Parathyroid adenoma (tissue), 2 donors: ENCODE measurements at regions not wholly inside any gene's neighbourhood (a gene's known extent, or its start where the extent isn't known, plus 50 kb on each side); places are given as distances from the start of the nearest gene placed in this dataset.

Experiments
- H2AFZ ChIP-seq: fragments of 300-600 bp; sonication (generic); one replicate; pipeline ENCODE4 v1.7.0; 2017; ENCODE audit warnings: antibody characterized with exemption, mild to moderate bottlenecking
- H3K27ac ChIP-seq: fragments of 300-600 bp; sonication (generic); one replicate; pipeline ENCODE4 v1.7.0; 2017
- H3K27me3 ChIP-seq: fragments of 300-600 bp; sonication (generic); one replicate; pipeline ENCODE4 v1.7.0; 2017; ENCODE audit warnings: low read length; ENCODE audit not compliant: control insufficient read depth, insufficient read depth
- H3K36me3 ChIP-seq: fragments of 300-600 bp; sonication (generic); one replicate; pipeline ENCODE4 v1.7.0; 2017; ENCODE audit warnings: low read length; ENCODE audit not compliant: control insufficient read depth, insufficient read depth
- H3K4me1 ChIP-seq: fragments of 300-600 bp; sonication (generic); one replicate; pipeline ENCODE4 v1.7.0; 2017; ENCODE audit warnings: control low read depth
- H3K4me2 ChIP-seq: fragments of 300-600 bp; sonication (generic); one replicate; pipeline ENCODE4 v1.7.0; 2017; ENCODE audit warnings: low read length
- H3K4me3 ChIP-seq: fragments of 300-600 bp; sonication (generic); one replicate; pipeline ENCODE4 v1.7.0; 2017; ENCODE audit warnings: low read depth, low read length
- H3K79me2 ChIP-seq: fragments of 300-600 bp; sonication (generic); one replicate; pipeline ENCODE4 v1.7.0; 2017; ENCODE audit warnings: control low read depth
- H3K9ac ChIP-seq: fragments of 300-600 bp; sonication (generic); one replicate; pipeline ENCODE4 v1.7.0; 2017; ENCODE audit warnings: mild to moderate bottlenecking
- H3K9me3 ChIP-seq: fragments of 300-600 bp; sonication (generic); one replicate; pipeline ENCODE4 v1.7.0; 2017; ENCODE audit warnings: low read length; ENCODE audit not compliant: control insufficient read depth
- TF ChIP-seq, protein P1 (sequence below): fragments of 300-600 bp; sonication (generic); IDR thresholded peaks from one replicate; pipeline ENCODE4 v1.7.0; 2017; ENCODE audit warnings: antibody characterized with exemption, mild to moderate bottlenecking
- donor health status: primary hyperparathyroidism.

DNA sequence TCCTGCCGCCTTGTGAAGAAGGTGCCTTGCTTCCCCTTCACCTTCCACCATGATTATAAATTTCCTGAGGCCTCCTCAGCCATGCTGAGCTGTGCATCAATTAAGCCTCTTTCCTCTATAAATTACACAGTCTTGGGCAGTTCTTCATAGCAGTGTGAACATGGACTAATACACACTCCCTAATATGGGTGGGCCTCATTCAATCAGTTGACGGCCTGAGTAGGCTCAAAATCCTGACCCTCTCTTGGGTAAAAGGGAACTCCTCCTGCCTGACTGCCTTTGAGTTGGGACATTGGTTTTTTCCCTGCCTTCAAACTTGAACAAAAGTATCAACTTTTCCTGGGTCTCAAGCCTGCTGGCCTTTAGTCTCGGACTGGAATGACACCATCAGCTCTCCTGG is 96.6 kb upstream of the PROKR2 start:
- no peaks in the 10 kb centered on the region for H3K79me2 ChIP-seq
- no peaks in the 10 kb centered on the region for H3K27me3 ChIP-seq
- TF ChIP-seq, protein P1, sequence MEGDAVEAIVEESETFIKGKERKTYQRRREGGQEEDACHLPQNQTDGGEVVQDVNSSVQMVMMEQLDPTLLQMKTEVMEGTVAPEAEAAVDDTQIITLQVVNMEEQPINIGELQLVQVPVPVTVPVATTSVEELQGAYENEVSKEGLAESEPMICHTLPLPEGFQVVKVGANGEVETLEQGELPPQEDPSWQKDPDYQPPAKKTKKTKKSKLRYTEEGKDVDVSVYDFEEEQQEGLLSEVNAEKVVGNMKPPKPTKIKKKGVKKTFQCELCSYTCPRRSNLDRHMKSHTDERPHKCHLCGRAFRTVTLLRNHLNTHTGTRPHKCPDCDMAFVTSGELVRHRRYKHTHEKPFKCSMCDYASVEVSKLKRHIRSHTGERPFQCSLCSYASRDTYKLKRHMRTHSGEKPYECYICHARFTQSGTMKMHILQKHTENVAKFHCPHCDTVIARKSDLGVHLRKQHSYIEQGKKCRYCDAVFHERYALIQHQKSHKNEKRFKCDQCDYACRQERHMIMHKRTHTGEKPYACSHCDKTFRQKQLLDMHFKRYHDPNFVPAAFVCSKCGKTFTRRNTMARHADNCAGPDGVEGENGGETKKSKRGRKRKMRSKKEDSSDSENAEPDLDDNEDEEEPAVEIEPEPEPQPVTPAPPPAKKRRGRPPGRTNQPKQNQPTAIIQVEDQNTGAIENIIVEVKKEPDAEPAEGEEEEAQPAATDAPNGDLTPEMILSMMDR: no peak
- no peaks in the 10 kb centered on the region for H3K9me3 ChIP-seq
- no peak overlapping the region for H3K4me2 ChIP-seq
- H3K4me1 ChIP-seq: no peaks in the 10 kb centered on the region
- H3K4me3 ChIP-seq: no peak overlapping the region
- no peak overlapping the region for H3K9ac ChIP-seq
- no peak overlapping the region for H2AFZ ChIP-seq
- H3K36me3 ChIP-seq: no peaks in the 10 kb centered on the region
- H3K27ac ChIP-seq: no peak overlapping the region

DNA sequence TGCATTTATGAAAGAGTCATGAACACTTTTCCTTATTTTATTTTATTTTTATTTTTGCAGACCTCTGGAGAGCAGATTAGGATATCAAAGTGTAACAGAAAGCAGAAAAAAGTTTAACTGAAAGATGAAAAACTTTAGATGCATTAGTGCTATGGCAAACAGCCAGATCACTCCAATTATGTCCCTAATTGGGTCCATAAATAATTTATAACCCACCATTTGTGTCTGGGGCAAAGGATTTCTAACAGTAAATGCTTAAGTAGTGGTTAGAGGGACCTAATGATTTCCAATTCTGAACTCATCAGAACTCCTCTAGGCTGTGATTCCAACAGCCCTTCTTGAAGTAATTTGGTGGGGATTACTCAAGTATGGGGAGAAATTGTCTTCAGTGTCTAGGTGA is 93.7 kb upstream of the PROKR2 start:
- Histone ChIP-seq H2AFZ (no peak overlapping the region), H3K27ac (no peak overlapping the region), H3K36me3 (no peaks in the 10 kb centered on the region), H3K4me3 (no peak overlapping the region), H3K4me2 (no peak overlapping the region), H3K79me2 (no peaks in the 10 kb centered on the region), H3K9ac (no peak overlapping the region), H3K27me3 (no peaks in the 10 kb centered on the region), H3K9me3 (no peaks in the 10 kb centered on the region), H3K4me1 (no peaks in the 10 kb centered on the region)
- TF ChIP-seq, protein P1: no peak

DNA sequence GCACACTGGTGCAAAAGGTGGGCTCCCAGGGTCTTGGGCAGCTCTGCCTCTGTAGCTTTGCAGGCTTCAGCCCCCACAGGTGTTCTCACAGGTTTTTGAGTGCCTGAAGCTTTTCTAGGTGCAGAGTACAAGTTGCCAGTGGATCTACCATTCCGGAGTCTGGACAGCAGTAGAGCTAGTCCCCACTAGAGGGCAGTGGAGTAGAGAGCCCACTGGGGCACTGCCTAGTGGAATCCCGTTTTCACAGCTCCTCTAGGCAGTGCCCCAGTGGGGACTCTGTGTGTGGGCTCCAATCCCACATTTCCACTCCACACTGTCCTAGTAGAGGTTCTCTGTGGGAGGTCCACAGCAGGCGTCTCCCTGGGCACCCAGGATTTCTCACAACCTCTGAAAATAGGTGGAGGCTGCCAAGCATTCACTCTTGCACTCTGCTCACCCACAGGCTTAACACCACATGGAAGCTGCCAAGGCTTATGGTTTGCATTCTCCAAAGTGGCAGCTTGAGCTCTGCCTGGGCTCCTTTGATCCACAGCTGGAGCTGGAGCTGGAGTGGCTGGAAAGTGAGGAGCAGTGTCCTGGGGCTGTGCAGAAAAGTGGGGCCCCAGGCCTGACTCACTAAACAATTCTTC is 86.3 kb upstream of the PROKR2 start:
- Histone ChIP-seq H3K9ac (no peak overlapping the region), H3K79me2 (no peaks in the 10 kb centered on the region), H3K27ac (no peak overlapping the region), H3K4me1 (no peaks in the 10 kb centered on the region), H3K4me2 (no peak overlapping the region), H3K27me3 (no peaks in the 10 kb centered on the region), H3K4me3 (no peak overlapping the region), H3K36me3 (no peaks in the 10 kb centered on the region), H2AFZ (no peak overlapping the region), H3K9me3 (no peaks in the 10 kb centered on the region)
- TF ChIP-seq, protein P1: no peak

DNA sequence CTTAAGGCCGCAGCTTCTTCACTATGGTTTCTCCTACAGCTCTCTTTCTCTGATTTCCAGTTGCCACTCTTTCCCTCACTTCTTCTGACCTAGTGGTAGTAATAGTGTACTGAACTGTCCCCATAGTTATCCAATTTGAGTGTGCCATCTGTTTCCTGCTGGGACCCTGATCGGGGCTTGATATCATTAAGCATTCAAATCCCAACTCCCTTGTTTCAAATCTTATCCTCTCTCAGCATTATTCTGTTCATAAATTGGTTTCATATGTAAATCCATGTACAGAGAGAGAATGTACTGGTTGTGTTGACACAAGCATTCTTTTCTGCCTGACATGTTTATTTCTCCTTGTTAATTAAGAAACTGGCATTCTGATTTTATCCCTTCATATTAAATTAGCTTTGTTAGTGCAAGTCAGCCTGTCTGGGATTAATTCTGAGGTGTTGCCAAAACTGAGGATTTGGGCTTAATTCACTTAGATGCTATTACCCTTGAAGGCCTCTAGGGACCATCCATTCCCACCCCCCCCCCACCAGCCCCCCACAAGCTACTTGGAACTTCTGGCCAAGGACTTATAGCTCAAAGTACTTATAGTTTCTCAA is 84.6 kb upstream of the PROKR2 start:
- Histone ChIP-seq H3K4me3 (no peak overlapping the region), H3K4me2 (no peak overlapping the region), H2AFZ (no peak overlapping the region), H3K4me1 (no peaks in the 10 kb centered on the region), H3K9me3 (no peaks in the 10 kb centered on the region), H3K79me2 (no peaks in the 10 kb centered on the region), H3K27me3 (no peaks in the 10 kb centered on the region), H3K27ac (no peak overlapping the region), H3K9ac (no peak overlapping the region), H3K36me3 (no peaks in the 10 kb centered on the region)
- TF ChIP-seq, protein P1: no peak
